ENCODE measurements at regions not wholly inside any gene's neighbourhood (a gene's known extent, or its start where the extent isn't known, plus 50 kb on each side); places are given as distances from the start of the nearest gene placed in this dataset.
"Not testable (repeated sequence)": the region's sequence is repeated elsewhere in the genome, so short reads cannot be mapped to it uniquely, and the experiment has no call there.

DNA sequence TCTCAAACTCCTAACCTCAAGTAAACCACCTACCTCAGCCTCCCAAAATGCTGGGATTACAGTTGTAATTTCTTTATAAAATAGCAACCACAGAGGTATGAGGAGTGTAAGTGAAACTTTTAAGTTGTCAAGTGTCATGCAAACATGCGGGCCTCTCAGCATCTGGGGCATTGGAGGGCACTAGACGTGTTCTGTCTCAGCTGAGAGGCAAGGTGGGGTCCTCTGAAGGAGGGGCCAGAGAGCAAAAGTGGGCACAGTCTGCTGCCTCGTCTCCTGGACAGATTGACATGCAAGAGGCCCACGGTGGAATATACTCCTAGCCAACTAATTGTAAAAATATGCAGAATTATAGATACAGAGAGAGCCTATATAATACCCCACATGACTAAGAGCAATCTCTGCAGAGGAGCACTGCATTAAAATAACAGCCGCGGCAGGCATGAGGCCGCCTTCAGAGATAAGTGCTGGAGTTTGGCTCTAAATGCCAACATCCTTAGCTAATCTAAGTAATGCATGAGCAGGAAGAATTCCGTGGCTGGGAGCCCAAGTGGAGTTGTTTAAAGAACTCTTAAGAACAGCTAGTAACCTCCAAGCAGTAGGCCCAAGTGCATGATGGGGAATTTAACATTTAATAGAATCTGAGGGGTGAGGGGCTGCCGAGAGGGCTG, 87.8 kb upstream of the RNU6-1 start:
- in situ Hi-C loops (cut with MboI; ENCODE audit: low pct_ligation_motif_present in 1 of 4, low pct_unique_long_range_greater_than_20kb in 1 of 4, low sequenced_read_pairs in 3 of 4), result no loop called here
- H3K4me3 ChIP-seq, result no peak overlapping the region
- no peaks in the 10 kb centered on the region for H3K36me3 ChIP-seq
- 40 to 50% methylated on average over 1 to 8 of the region's 9 CpGs for WGBS, 2 donors (ENCODE audit: low coverage in 1 of 2)
- peak overlapping the region; percentile 34 to 73 (median 66) for H3K27ac ChIP-seq
- peak; percentile 45 for DNase-seq
- peaks cover 0 to 15% (median 11%) of the 10 kb centered on the region in 4 donors for H3K4me1 ChIP-seq
- no peaks in the 10 kb centered on the region for H3K9me3 ChIP-seq
- no peaks in the 10 kb centered on the region for H3K27me3 ChIP-seq
- TF ChIP-seq CTCF (IDR thresholded peaks at IDR 0.05) (no peak), EP300 (IDR thresholded peaks at IDR 0.05; ENCODE audit: low read depth) (no peak), POLR2A (IDR thresholded peaks at IDR 0.05) (no peak), POLR2AphosphoS5 (IDR thresholded peaks at IDR 0.05) (no peak)
- intact Hi-C loops (cut with DNase I; ENCODE audit: low total_unique reads), result no loop called here

GRCh38 chr15:67928666-67929065, 88.8 kb upstream of the RNU6-1 start:
- Histone ChIP-seq H3K4me3 (no peak overlapping the region), H3K27me3 (no peaks in the 10 kb centered on the region), H3K27ac (no peak overlapping the region), H3K4me1 (peaks cover 0 to 15% (median 9%) of the 10 kb centered on the region in 4 donors), H3K36me3 (no peaks in the 10 kb centered on the region), H3K9me3 (no peaks in the 10 kb centered on the region)
- 33 to 77% methylated on average over 1 to 6 of the region's 6 CpGs for WGBS, 2 donors (ENCODE audit: low coverage in 1 of 2)
- DNase-seq, result no peak
- intact Hi-C loops (cut with DNase I; ENCODE audit: low total_unique reads), result no loop called here
- in situ Hi-C loops (cut with MboI; ENCODE audit: low pct_ligation_motif_present in 1 of 4, low pct_unique_long_range_greater_than_20kb in 1 of 4, low sequenced_read_pairs in 3 of 4), result no loop called here
- TF ChIP-seq POLR2A (IDR thresholded peaks at IDR 0.05) (no peak), CTCF (IDR thresholded peaks at IDR 0.05) (no peak), EP300 (IDR thresholded peaks at IDR 0.05; ENCODE audit: low read depth) (no peak), POLR2AphosphoS5 (IDR thresholded peaks at IDR 0.05) (no peak)

DNA sequence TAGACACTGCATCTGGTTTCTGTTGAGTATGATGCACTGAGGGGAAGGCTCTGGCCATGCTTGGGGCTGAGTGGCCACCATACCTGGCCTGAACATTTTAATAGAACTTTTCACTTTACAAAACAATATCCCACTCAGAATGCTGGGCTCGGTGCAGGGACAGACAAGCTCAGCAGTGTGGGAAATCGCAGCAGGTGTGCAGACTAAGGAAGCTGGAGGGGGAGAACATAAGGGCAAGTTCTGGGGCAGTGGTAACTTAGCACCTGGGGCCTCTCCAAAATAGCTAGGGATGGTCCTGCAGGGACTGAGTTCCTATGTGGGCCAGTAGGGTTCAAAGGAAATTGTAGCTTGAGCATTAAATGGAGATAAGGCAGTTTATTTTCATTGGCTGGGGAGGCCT, 90.9 kb upstream of the RNU6-1 start:
- WGBS, 2 donors (ENCODE audit: low coverage in 1 of 2), result 84 to 89% methylated on average over 2 of the region's 2 CpGs
- intact Hi-C loops (cut with DNase I; ENCODE audit: low total_unique reads) (no loop called here), in situ Hi-C loops (cut with MboI; ENCODE audit: low pct_ligation_motif_present in 1 of 4, low pct_unique_long_range_greater_than_20kb in 1 of 4, low sequenced_read_pairs in 3 of 4) (no loop called here)
- no peak for TF ChIP-seq CTCF (IDR thresholded peaks at IDR 0.05)
- no peaks in the 10 kb centered on the region for H3K9me3 ChIP-seq
- no peaks in the 10 kb centered on the region for H3K27me3 ChIP-seq
- H3K36me3 ChIP-seq, result no peaks in the 10 kb centered on the region
- H3K4me1 ChIP-seq, result peaks cover 0 to 15% (median 9%) of the 10 kb centered on the region in 4 donors
- no peak overlapping the region for H3K4me3 ChIP-seq
- no peak overlapping the region for H3K27ac ChIP-seq
- no peak for DNase-seq

DNA sequence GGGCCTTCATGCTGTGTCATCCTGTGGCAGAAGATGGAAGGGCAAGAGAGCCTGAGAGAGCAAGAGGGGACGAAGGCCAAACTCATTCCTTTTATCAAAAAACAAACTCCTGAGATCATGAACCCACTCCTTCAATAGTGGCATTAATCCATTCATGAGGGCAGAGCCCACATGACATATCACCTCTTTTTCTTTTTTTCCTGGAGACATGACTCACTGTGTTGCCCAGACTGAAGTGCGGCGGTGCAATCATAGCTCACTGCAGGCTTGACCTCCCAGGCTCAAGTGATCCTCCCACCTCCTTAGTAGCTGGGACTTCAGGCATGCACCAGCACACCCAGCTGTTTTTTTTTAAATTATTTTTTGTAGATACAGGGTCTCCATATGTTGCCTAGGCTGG, 92.0 kb upstream of the RNU6-1 start:
- intact Hi-C loops (cut with DNase I; ENCODE audit: low total_unique reads), result no loop called here
- DNase-seq, result no peak

GRCh38 chr15:67934126-67934525, 94.3 kb upstream of the RNU6-1 start:
- H3K4me1 ChIP-seq; intact Hi-C loops (cut with DNase I; ENCODE audit: low total_unique reads); H3K9me3 ChIP-seq; DNase-seq; H3K4me3 ChIP-seq; H3K27me3 ChIP-seq; in situ Hi-C loops (cut with MboI; ENCODE audit: low pct_ligation_motif_present in 1 of 4, low pct_unique_long_range_greater_than_20kb in 1 of 4, low sequenced_read_pairs in 3 of 4); H3K36me3 ChIP-seq; H3K27ac ChIP-seq: not testable (repeated sequence)
- WGBS, 2 donors (ENCODE audit: low coverage in 1 of 2), result 44 to 77% methylated on average over 3 of the region's 3 CpGs

More for the DNA sequence above, 92.0 kb upstream of the RNU6-1 start:
- WGBS, 2 donors (ENCODE audit: low coverage in 1 of 2), result 80 to 89% methylated on average over 1 to 3 of the region's 3 CpGs
- no peak for TF ChIP-seq EP300 (IDR thresholded peaks at IDR 0.05; ENCODE audit: low read depth)
- TF ChIP-seq POLR2A (IDR thresholded peaks at IDR 0.05), result no peak
- H3K9me3 ChIP-seq, result no peaks in the 10 kb centered on the region
- H3K4me1 ChIP-seq, result peaks cover 0 to 12% (median 9%) of the 10 kb centered on the region in 4 donors
- no peaks in the 10 kb centered on the region for H3K27me3 ChIP-seq
- no peak overlapping the region for H3K4me3 ChIP-seq
- in situ Hi-C loops (cut with MboI; ENCODE audit: low pct_ligation_motif_present in 1 of 4, low pct_unique_long_range_greater_than_20kb in 1 of 4, low sequenced_read_pairs in 3 of 4), result no loop called here
- no peak overlapping the region for H3K27ac ChIP-seq
- no peaks in the 10 kb centered on the region for H3K36me3 ChIP-seq
